NOMO-1 treated with DMSO at 0.1 percent for 48 hours (cell line): ENCODE measurements at regions not wholly inside any gene's neighbourhood (a gene's known extent, or its start where the extent isn't known, plus 50 kb on each side); places are given as distances from the start of the nearest gene placed in this dataset.
A peak's percentile ranks its signal among the peaks of the same experiment; 100 is the strongest.

Experiments
- DNase-seq: peaks from one replicate; lab custom pipeline; 2025; ENCODE audit not compliant: unreplicated experiment; lab: John Stamatoyannopoulos, UW

DNA sequence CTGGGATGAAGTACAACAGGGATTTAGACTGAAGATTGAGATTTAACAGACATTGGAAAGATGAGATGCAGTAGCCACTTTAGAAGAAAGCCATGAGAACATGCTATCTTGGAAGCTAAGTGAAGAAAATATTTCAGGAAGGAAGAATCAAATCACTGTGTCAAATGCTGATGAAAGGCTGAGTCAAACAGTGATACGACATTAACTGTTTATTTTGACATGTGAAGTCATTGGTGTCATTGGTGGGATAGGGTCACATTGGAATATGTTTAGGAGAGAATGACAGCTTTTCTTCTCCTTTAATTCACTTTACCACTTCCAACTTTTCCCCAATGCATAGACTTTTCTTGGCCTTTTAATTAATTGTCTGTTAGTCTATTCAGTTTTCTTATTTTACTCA is 653.0 kb upstream of the BOD1L1 start:
- no peak for DNase-seq

DNA sequence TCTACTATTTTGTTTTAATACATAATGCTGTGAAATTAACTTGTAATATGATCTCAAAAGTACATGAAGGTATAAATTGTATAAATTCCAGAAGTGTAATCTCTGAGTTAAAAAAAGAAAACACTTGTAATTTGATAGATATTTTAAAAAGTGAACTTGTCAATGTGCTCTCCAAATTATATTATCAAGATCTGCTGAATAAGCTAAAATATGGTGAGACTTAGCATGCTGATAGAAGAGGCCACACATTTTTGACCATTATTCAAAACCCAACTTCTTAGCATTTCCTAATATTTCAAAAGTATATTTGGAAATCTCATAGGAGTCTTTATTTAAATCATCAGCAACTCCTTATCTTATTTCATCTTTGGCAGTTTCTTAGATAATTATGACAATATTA is 657.1 kb upstream of the BOD1L1 start:
- no peak for DNase-seq

DNA sequence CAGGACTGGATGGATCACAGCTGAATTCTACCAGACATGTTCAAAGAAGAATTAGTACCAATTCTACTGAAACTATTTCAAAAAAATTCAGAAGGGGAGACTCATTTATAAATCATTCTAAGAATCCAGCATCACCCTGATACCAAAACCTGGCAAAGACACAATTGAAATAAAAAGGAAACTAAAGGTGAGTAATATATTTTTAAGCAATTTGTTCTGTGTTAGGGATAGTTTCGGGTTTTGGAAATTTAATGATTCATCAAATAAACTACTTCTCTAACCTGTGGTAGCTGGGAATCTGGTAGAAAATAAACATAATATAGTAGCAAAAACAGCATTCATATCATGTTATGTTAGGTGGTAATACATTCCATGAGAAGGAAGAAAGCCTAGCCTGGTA is 662.2 kb upstream of the BOD1L1 start:
- no peak for DNase-seq

DNA sequence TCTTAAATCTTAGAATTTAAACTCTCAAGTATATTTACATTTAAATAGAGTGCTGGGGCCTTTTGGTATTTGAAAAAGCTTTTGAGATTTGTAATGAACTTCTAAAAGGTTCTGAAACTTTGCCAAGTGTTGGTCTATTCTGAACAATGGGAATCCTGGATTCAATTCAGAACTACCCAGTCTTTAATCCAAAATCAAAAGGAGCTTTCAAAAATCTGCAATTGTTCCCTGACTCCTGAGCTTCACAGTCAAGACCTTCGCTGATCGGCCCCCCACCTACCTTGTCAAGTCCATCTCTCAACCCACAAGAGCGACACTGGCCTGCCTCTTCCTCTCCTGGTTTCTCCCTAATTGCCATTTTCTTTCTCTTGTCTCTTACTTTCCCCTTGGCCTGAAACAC is 666.1 kb upstream of the BOD1L1 start:
- no peak for DNase-seq

DNA sequence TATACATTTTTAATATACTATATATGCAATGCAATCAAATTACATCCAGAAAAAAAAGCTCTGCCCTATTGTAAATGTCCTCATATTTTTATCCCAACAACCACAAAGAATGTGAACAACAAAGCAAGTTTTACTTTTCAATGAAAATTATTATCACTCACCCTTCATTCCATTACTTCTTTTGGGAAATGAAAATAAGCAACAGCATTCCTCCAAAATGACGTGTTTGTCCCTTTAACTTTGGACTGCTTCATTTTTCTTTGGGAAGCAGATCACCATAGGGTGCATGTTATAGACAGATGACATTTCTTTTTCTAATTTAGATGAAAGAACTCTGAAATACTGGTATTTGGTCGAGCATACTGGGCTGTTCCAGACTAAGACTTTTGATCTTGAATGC is 667.1 kb upstream of the BOD1L1 start:
- DNase-seq: no peak

DNA sequence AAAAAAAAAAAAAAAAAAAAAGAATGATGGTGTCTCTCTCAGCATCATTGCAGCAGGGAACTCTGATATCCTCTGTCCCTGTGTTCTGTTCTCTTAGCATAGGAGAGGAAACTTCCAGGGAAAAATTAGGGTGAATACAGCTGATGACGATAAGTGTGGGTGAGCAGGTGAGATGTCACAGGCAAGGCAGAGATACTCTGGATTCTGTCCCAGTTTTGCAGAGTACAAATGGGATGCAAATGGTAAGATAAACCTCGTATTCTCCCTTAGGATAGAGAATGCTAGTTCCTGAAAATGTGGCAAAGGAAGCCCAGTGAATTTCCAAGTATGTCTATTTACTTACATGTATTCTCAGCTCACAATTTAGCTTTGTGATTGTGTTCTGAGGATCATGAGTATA is 671.6 kb upstream of the BOD1L1 start:
- no peak for DNase-seq

DNA sequence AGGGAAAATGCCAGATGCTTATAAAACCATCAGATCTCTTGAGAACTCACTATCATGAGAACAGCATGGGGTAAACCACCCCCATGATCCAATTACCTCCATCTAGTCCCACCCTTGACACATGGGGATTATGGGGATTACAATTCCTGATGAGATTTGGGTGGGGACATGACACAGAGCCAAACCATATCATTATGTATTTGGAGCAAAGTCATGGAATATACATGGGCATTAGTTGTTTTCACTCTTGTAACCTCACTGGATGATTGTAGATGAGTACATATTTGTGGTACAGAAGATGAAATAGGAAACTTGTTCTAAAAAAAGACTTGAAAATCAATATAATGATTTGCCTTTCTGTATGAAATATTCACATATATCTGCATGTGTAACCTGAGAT is 674.5 kb upstream of the BOD1L1 start:
- no peak for DNase-seq

DNA sequence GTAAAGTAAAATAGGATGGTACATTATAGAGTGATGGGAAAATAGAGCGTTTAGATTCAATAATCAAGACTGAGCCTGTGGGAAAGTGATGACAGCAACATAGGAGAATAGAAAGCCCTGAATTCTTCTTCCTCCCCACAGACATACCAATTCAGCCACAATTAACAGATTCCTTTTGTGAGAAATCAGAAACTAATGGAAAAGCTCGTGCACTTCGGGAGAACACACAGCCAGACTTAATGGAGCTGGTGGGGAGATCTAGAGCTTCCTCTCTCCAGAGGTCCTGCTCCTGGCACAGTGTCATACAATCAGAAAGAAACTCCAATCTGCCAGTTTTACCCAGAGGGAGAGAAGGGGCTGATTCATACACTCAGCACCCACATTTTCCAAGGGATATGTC is 676.3 kb upstream of the BOD1L1 start:
- DNase-seq: no peak

DNA sequence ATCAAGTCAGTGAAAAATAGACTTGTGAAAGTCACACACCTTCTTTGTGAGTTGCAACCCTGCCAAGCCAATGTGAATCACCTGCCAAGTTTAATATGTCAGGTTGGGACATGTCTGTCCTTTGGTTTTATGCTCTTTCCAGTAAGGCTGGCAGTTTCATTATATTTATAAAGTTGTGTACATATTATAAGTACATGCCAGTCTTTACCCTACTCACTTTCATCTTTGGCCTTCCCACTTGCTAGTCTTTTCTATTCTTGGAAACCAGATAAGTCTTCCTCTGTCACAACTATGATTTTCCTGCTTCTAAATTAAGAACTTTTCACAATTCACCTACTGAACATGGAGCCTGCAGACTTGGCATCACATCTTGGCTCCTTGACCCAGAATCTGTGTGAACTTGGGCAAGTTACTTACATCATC is 680.7 kb upstream of the BOD1L1 start:
- no peak for DNase-seq

DNA sequence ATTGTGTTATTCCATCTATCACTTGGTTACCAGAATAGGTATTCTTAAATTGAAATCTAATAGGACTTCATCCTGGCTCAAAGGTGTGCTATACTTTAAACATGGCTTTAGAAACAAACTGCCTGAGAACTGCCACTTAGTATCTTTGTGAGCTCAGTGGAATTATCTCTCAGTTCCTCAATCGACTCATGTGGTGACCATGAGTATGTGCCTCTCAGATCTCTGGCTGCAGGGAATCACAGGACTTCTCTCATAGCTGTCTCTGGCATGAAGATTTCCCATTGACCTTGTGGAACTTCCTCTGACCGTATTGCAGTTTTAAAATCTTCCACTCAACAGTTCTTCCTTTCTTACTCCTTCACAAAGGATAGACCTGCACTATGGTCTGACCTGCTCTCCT is 681.9 kb upstream of the BOD1L1 start:
- DNase-seq: peak; percentile 30

DNA sequence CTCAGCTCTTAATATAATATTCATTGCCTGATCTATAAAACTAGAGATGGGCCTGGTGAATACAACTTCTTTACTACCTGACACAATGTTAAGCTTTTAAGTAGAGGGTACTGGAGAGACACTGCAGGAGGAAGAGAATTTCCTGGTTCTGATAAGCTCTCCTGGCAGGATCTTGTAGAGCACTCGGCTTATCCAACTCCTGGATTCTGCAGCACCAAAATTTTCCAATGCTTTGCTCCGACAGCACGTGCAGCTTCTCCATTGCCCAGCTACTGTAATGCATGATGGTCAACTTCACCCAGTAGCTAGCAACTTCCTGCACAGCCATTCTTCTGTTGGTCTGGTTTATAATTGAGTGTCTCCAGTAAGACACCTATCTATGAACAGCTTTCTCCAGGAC is 686.2 kb upstream of the BOD1L1 start:
- no peak for DNase-seq

DNA sequence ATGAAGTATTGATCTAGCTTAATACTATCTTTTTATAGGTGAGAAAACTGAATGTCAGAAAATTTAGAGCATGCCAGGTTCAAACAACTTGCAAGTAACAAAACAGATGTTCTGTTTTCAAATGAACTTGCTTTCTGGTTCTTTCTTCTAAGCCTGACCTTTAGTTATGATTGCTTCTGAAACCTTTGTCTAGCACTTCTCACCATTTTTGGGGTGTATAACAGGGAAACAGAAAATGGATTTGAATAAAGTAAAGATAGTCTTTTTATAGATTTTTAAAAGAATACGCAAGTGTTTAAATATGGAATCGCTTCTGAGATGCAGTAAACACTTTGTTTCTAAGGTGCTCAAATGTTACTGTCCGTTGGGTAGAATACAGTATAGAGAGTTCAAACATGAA is 687.2 kb upstream of the CPEB2 start:
- DNase-seq: no peak

DNA sequence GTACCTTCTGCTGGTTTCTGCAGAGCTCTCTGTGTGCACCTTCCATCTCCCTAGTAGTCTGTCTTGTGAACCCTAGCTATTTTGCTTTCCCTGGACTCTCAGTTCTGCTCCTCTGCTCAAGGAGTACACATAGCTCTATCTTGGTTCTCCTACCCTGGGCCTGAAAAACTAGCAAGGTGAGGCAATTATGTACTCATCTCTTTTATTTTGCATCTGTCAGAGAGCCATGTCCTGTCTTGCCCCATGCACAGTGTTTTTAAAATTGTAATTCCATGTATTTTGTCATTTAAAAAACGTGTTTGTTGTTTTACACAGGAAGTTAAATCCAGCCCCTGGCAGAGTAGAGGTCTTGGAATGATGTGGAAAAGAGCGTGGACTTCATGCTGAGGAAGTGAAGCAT is 684.9 kb upstream of the CPEB2 start:
- DNase-seq: no peak

DNA sequence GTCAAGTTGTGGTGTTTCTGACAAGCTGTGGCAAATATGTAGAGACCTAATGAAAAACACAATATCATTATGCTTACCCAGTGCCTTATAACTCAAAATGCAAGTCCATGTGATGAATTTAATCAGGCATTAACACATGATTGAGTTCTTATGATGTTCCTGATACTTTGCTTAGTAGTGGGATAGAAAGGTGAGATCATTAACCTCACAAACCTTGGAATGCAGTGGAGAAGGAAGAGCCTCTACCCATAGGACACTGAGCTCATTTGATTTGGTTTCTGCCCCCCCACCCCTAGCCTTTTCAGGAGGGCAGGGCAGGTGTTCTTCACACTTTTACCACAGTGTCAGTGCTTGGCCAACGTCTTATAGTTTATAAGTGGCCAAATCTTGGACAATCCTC is 683.6 kb upstream of the CPEB2 start:
- no peak for DNase-seq

DNA sequence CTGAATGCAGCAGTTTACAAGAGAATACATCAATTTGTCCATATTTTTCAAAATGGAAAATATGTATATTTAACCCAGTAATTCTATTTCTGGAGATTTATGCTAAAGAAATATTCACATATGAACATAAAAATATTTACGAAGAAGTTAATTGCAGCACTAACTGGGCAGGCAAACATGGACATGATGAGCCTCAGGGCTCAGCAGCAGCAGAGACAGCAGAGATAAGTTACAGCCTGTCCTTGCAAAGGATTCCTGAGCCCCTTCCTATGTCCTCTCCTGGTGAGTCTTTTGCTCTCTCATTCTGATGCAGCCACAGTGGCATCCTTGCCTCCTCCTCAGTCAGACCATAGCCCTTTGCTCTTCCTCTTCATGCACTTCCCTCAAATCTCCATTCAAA is 680.6 kb upstream of the CPEB2 start:
- no peak for DNase-seq

DNA sequence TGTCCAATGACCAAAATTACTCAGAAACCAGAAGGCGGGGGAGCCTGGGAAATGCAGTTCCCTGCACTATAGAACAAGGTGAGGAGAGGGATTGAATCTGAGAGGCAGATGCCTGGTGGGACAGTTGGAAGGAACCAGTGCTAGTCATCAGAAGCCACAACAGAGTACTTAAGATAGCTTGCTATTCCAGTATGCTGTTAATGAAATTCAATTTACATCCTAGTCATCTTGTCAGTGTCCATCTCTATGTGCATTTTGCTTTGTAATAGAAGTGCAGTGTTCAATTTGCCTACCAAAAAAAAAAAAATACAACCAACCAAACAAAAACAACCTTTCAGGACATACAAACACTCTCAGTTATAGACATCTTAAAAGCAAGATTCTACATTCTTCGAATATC is 679.1 kb upstream of the CPEB2 start:
- DNase-seq: no peak

DNA sequence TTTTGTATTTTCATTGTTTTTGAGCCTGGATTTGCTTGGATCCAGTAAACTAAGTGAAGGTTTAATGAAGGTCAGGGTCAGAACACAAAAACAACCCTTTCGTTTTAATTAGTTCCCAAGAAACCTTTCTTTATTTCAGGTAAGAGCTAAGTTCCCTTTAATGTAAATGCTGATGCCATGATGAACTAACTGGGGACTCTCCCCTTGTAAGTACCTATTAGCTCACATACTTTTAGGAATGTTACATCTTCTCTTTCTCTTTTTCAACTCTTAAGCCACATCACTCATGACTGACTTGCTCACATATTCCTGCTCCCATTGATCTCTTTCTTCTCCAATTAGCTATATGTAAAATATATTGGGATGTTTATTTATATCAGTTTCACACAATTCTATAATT is 673.1 kb upstream of the CPEB2 start:
- DNase-seq: no peak

DNA sequence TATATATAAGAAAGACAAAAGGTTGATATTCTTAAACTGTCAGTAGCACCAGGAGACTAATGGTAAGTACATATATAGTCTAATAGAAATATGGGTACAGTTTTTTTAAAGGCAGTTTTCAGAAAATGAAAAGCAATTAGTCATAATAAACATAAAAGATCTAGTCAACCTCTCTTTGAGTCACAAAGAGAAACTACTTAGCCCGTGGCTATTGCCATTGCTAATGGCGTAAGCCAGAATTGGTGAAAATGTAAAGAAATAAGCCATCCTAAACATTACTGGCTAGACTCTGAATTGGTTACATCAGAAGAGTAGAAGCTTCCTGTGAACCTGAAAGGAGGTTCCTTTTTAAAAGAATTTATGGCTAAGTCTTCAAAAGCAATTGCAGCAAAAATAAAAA is 668.7 kb upstream of the CPEB2 start:
- no peak for DNase-seq

DNA sequence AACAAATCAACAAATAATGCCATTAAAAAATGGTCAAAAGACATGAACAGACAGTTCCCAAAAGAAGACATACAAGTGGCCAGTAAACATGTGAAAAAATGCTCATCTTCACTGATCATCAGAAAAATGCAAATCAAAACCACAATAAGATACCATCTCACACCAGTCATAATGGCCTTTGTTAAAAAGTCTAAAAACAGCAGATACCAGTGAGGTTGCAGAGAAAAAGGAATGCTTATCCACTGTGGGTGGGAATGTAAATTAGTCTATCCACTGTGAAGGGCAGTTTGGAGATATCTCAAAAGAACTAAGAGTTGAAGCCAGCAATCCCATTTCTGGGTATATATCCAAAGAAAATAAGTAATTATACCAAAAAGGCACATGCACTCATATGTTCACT is 668.1 kb upstream of the CPEB2 start:
- no peak for DNase-seq

DNA sequence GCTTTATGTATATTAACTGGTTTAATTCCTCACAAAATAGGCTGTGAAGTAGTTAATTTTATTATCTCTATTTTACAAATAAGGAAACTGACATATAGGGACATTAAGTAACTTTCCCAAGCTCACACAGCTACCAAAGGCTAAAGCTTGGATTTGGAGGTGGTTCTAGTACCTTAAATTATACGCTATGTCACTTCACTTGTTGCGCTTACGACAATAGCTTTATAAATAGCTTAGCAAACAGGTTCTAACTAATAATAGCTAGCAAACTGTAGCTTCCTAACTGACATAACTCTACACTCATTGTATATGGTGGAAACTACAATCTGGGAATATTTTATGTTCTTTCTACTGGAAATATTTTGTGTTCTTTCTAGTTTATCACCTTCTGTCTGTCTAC is 666.4 kb upstream of the CPEB2 start:
- DNase-seq: no peak

DNA sequence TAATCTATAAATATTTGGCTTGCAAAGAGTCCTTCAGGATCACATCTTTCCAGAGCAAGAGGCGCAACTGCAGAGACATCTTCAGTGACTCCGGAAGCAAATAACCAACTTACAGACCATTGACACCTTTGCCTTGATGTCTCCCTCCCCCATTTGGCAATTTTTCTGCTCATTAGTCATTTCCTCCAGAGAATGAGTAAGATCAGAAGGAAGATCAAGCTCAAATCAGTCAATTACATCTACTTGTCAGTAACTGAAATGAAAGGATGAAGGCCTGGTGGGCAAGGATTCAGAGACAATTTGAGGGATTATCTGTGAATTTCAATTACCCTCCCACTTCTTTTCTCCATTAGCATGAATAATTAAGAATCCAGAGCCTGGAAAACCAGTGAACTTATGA is 665.6 kb upstream of the CPEB2 start:
- no peak for DNase-seq

DNA sequence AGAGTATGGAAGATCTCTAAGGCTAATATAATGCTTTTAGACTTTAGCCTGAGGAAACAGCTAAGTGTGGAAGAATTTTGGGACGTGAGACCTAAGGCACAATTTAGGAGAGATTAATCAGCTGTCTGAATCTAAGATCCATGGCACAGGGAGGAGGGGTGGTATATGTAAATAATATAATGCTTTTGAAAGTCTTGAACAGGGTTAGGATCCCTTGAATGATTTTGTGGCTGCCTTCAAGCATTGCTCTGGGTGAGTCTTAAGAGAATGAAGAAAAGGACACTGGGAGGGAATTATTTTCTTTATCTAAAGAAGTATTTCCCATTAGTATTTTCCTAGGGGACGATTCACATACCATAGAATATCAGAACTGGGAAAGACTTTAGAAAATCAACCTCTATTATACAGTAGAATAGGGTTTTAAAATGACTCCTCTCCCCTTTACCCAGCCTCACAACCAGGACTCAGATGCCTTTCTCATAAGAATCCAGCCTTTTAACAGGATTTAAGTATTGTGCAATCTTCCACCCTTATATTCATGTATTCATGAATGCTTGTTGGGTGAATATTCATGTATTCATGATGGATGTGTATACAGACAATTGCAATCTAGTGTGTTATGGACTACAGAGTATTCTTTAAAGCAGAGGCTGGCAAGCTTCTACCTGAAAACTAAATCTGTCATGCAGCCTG is 664.2 kb upstream of the CPEB2 start:
- no peak for DNase-seq

DNA sequence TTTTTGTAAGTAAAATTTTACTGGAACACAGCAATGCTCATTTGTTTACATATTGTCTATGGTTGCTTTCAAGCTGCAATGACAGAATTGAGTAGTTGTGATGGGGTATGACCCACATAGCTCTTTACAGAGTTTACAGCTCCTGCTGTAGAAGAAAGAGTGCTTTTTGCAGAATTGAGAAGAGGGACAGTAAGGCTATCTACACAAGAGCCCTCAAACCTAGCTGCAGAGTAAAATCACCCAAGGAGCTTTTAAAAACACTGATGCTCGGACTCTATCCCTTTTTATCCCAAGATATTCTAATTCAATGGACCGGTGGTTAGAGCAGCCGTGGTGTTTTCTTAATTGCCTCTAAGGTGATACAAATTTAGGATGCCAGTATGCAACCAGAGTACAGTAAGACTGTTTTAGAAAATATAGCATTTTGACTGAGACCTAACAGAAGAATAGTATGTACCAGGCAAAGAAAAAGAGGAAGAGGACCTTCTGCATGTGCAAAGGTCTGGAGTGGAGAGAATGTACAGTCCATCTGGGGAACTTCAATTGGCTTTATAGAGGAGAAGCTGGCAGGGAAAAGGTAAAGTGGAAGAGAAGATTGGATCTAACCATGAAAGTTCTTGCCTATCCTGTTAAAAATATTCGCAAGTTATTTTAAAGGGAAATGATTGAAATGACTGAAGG is 663.6 kb upstream of the CPEB2 start:
- DNase-seq: peak; percentile 23
